LNCaP clone FGC (cell line): ENCODE measurements at regions not wholly inside any gene's neighbourhood (a gene's known extent, or its start where the extent isn't known, plus 50 kb on each side); places are given as distances from the start of the nearest gene placed in this dataset.

ENCODE experiments used
- DNase-seq: peaks from one replicate; pipeline ENCODE4 v3.0.0-alpha.2; 2011; ENCODE audit warnings: low read depth
- H3K4me3 ChIP-seq: 2 replicates; pipeline ENCODE4 v1.5.1; 2011; ENCODE audit warnings: mild to moderate bottlenecking, low read depth, low read length, control low read depth
- CTCF ChIP-seq: IDR thresholded peaks from 2 replicates; pipeline ENCODE4 v1.5.1; 2012; ENCODE audit warnings: mild to moderate bottlenecking; ENCODE audit not compliant: control insufficient read depth, insufficient read depth; ENCODE audit errors: extremely low read depth

GRCh38 chr4:13298655-13299054, 185.5 kb downstream of the RAB28 start:
- DNase-seq, result no peak
- H3K4me3 ChIP-seq, result no peak overlapping the region
- no peak for TF ChIP-seq CTCF

- H3K4me3 ChIP-seq, result no peak overlapping the region
- no peak for DNase-seq
- no peak for TF ChIP-seq CTCF
Measured at GRCh38 chr4:13296986-13297385, 187.2 kb downstream of the RAB28 start.

DNA sequence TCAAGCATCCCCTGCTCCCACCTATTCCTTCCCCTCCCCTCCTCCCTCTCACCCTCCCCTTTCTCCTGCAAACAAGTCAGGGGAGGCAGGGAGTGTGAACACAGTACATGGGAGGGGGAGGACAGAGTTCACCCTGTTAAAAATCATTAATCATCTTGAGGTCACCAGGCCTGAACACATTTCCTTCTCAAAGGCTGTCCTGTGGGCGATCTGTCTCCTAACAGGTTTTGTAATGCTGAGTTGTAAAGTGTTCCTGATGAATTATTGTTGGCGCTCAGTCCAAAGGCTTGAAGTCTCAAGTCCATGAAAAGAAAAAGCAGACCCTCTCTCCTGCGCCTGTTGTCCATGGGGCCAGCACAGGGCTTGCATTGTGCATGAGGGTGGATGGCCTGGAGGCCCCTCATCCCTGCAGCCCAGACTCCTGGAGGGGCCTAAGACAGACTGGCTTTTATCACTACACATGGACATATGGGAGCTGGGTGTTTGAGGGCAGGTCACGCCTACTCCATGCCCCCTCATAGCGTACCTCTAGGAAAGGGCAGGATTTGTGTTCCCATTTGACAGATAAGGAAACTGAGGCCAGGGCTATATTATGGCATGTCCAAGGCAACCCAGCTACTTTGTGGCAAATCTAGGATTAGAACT, 189.1 kb downstream of the RAB28 start:
- DNase-seq, result no peak
- H3K4me3 ChIP-seq, result no peak overlapping the region
- no peak for TF ChIP-seq CTCF

GRCh38 chr4:13292372-13292771, 191.8 kb downstream of the RAB28 start:
- no peak for TF ChIP-seq CTCF
- no peak overlapping the region for H3K4me3 ChIP-seq
- DNase-seq, result no peak

DNA sequence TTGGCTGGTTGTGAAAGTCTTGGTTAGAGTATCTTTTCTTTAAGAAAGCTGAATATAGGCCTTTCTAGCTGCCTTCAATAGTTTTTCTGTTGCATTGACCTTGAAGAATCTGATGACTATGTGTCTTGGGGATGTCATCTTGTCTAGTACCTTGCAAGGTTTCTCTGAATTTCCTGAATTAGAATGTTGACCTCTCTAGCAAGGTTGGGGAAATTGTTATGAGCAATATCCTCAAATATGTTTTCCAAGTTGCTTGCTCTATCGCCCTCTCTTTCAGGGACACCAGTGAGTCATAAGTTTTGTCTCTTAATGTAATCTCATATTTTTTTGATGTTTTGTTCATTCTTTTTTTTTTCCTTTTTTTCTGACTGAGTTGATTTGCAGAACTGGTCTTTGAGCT, 194.7 kb downstream of the RAB28 start:
- no peak for TF ChIP-seq CTCF
- H3K4me3 ChIP-seq, result no peak overlapping the region
- DNase-seq, result no peak

DNA sequence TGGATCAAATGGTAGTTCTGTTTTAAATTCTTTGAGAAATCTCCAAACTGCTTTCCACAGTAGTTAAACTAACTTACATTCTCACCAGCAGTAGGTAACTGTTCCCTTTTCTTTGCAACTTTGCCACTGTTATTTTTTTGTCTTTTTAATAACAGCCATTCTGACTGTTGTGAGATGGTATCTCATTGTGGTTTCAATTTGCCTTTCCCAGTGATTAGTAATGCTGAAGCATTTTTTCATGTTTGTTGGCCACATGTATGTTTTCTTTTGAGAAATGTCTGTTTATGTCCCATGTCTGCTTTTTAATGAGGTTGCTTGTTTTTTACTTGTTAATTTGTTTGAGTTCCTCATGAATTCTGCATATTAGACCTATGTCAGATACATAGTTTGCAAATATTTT, 198.8 kb downstream of the RAB28 start:
- DNase-seq, result no peak
- no peak for TF ChIP-seq CTCF
- no peak overlapping the region for H3K4me3 ChIP-seq

DNA sequence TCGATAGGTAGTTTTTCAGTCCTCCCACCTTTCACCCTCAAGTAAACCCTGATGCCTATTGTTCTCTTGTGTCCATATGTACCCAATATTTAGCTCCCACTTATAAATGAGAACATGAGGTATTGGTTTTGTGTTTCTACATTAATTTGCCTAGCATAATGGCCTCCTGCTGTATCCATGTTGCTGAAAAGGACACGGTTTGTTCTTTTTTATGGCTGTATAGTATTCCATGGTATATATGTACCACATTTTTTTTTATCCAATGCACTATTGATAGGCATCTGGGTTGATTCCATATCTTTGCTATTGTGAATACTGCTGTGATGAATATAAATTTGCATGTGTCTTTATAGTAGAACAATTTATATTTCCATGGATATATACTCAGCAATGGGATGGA, 199.2 kb downstream of the RAB28 start:
- H3K4me3 ChIP-seq, result no peak overlapping the region
- TF ChIP-seq CTCF, result no peak
- DNase-seq, result no peak
